ENCODE measurements at regions not wholly inside any gene's neighbourhood (a gene's known extent, or its start where the extent isn't known, plus 50 kb on each side); places are given as distances from the start of the nearest gene placed in this dataset.

DNA sequence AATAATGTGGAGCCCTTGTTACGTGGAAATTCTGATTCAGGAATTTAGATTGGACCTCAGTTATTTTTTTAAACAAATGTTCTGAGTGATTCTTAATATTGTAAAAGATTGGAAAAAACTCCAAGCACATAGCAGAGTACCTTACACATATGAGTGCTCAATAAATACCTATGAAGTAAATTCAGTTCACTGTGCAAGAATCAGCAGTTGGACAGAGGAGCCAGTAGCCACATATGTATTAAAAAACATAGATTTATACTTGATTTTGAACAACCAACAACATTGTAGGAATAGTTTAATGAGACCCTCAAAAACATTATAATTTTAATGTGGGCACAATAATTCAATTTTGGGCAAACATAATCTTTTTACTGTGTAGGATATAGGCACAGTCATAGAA lies 109.3 kb upstream of the B3GAT2 start:
- TF ChIP-seq, protein P1, sequence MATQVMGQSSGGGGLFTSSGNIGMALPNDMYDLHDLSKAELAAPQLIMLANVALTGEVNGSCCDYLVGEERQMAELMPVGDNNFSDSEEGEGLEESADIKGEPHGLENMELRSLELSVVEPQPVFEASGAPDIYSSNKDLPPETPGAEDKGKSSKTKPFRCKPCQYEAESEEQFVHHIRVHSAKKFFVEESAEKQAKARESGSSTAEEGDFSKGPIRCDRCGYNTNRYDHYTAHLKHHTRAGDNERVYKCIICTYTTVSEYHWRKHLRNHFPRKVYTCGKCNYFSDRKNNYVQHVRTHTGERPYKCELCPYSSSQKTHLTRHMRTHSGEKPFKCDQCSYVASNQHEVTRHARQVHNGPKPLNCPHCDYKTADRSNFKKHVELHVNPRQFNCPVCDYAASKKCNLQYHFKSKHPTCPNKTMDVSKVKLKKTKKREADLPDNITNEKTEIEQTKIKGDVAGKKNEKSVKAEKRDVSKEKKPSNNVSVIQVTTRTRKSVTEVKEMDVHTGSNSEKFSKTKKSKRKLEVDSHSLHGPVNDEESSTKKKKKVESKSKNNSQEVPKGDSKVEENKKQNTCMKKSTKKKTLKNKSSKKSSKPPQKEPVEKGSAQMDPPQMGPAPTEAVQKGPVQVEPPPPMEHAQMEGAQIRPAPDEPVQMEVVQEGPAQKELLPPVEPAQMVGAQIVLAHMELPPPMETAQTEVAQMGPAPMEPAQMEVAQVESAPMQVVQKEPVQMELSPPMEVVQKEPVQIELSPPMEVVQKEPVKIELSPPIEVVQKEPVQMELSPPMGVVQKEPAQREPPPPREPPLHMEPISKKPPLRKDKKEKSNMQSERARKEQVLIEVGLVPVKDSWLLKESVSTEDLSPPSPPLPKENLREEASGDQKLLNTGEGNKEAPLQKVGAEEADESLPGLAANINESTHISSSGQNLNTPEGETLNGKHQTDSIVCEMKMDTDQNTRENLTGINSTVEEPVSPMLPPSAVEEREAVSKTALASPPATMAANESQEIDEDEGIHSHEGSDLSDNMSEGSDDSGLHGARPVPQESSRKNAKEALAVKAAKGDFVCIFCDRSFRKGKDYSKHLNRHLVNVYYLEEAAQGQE (IDR thresholded peaks at IDR 0.05; ENCODE audit: insufficient read depth in 1 of 2, low read depth in 2 of 2, low read length in 2 of 2), result peak in 1 of 2 experiments; percentile 61; a peak in 2 of 4 replicates
- TF ChIP-seq SIN3A (IDR thresholded peaks at IDR 0.05; ENCODE audit: borderline replicate concordance, insufficient read depth, low read length), result no peak

DNA sequence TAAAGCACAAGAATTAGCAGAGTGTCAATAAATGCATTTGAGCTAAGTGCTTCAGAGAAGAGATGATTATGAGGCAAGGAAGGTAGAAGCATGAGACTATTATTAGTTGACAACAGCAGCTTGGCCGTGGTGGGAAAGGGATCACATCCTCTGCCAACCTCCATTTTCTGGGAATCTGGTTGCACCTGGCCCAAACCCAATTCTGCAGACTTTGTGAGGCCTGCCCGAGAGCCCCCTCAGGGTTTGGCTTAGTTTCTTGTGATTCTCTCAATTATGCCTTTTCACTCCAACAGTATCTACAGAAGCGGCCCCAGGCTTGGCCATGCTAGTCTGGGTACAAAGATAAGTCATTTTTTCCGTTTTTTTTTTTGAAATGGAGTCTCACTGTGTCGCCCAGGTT lies 111.0 kb upstream of the B3GAT2 start:
- TF ChIP-seq FOXP2 (optimal IDR thresholded peaks at IDR 0.05; ENCODE audit: borderline replicate concordance, extremely low read depth, extremely low read length, insufficient read depth) (no peak), TAF1 (IDR thresholded peaks at IDR 0.05; ENCODE audit: borderline replicate concordance, insufficient read depth, low read length) (no peak)

DNA sequence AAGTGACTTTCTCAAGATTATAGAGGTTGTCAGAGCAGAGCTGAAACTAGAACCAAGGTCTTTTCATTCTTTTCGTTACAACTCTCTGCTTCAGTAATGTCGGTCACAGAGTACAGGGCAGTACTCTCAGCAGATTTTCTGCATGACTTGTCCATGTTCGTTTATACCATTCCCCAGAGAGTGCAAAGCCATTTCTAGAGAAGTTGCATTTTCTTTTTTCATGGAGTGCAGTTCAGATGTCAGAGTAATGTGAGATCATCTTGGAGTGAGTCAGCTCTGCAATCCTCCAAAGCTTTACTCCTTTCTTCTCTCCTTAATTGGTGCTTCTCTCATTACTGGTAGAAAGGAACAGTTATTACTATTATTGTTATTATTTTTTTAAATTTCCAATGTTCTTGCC lies 115.6 kb upstream of the B3GAT2 start:
- TF ChIP-seq POLR2AphosphoS5 (IDR thresholded peaks at IDR 0.05; ENCODE audit: low read depth, low read length) (no peak), SIN3A (IDR thresholded peaks at IDR 0.05; ENCODE audit: borderline replicate concordance, insufficient read depth, low read length) (no peak), TAF1 (IDR thresholded peaks at IDR 0.05; ENCODE audit: borderline replicate concordance, insufficient read depth, low read length) (no peak), FOXP2 (optimal IDR thresholded peaks at IDR 0.05; ENCODE audit: borderline replicate concordance, extremely low read depth, extremely low read length, insufficient read depth) (no peak)
- TF ChIP-seq, protein P1 (IDR thresholded peaks at IDR 0.05; ENCODE audit: insufficient read depth in 1 of 2, low read depth in 2 of 2, low read length in 2 of 2), result no peak

DNA sequence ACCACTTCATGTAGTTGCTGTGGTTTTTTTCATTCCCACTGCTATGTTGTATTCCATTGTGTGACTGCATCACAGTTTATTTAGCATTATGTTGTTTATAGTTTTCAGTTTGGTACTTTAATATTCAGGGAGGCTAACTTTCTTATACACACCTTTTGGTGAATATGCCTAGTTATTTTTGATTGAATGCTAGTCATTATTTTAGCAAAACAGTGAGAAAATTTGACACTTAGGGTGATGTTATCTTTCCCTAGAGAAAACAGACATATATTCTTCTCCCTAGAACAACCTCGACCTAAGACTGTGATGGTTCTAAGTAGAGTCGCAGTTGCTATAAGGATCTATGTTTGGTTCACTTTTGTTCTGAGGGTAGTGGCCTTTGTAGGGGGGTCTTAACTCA lies 120.8 kb upstream of the B3GAT2 start:
- no peak for TF ChIP-seq SIN3A (IDR thresholded peaks at IDR 0.05; ENCODE audit: borderline replicate concordance, insufficient read depth, low read length)

DNA sequence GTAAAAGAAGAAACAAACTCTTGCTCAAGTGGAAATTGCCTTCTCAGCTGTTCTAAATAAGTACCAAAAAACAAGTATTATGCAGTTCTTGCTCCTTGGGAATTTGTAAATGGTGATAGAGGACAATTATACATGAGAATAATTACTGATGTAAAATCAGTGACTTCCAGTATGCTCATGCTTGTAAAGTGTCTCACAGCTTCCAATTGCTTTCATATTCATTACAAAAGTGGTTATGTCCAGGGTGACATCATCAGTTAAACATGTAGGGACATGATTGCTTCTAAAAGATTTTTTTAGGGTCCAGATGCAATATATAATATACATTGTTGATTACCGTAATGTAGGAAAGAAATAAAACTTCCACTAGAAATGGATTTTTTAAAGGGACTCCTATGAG lies 122.8 kb upstream of the B3GAT2 start:
- TF ChIP-seq SIN3A (IDR thresholded peaks at IDR 0.05; ENCODE audit: borderline replicate concordance, insufficient read depth, low read length), result no peak

DNA sequence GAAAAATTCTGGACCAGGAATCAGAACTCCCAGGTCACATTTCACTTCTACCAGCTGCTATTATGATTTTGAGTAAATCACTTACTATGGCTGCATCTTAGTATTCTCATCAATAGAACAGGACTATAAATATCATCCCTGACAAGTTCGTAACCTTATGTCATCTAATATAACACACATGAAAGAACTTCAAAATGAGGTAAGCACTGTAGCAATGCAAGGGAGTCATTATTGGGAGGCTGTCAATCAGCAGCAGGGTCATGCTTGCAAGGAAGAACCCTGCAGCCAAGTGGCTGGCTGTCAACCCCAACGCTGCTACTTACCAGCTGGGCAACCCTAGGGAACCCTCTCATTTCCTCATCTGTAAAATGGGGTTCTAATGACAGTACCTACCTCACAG lies 123.3 kb upstream of the B3GAT2 start:
- TF ChIP-seq SIN3A (IDR thresholded peaks at IDR 0.05; ENCODE audit: borderline replicate concordance, insufficient read depth, low read length) (no peak), FOXP2 (optimal IDR thresholded peaks at IDR 0.05; ENCODE audit: borderline replicate concordance, extremely low read depth, extremely low read length, insufficient read depth) (no peak), POLR2AphosphoS5 (IDR thresholded peaks at IDR 0.05; ENCODE audit: low read depth, low read length) (no peak)

DNA sequence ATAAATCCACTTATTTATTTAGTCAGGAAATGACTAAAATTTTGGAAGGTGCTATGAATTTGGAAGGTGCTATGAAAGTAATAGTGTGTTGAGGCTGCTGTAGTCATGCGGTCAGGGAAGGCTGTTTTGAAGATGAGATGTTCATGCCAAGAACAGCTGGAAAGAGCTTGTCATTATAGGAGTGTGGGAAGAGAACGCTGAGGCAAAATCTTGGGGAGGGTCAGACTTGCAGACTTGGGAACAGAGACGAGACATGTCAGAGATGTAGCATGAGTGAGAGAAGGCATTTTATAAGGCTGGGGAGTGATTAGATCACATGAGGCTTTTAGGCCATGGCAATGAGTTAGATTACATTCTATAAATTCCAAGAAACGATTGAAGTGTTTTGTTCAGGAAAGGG lies 124.0 kb upstream of the B3GAT2 start:
- TF ChIP-seq POLR2AphosphoS5 (IDR thresholded peaks at IDR 0.05; ENCODE audit: low read depth, low read length) (no peak), FOXP2 (optimal IDR thresholded peaks at IDR 0.05; ENCODE audit: borderline replicate concordance, extremely low read depth, extremely low read length, insufficient read depth) (no peak), TAF1 (IDR thresholded peaks at IDR 0.05; ENCODE audit: borderline replicate concordance, insufficient read depth, low read length) (no peak), SIN3A (IDR thresholded peaks at IDR 0.05; ENCODE audit: borderline replicate concordance, insufficient read depth, low read length) (no peak)

DNA sequence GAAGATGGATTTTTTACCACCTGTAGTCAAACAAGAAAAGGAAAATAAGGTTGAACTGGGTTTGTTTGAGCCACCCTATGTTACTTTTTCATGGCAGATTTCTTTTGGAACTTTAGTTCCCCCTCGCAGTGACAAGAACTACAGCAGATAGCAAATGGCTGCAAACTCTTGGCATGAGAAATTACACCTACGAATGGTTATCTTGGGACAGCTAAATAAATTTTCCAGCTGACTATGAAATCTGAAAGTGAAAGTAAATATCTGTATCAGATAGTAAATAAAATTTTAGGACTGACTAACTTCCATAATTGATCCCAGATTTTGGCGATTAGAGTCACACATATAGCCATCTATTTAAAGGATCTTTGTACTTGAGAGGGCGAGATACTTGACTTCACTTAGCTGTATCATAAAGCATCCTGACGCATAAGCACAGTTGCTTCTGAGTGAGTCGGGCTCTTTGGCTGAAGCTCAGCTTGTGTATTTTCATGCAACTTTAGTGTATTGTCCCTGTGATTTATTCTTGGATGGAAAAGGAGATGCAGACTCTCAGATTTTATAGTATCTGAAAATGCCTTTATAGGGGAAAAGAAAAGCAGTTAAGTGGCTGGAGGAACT lies 125.3 kb upstream of the B3GAT2 start:
- TF ChIP-seq FOXP2 (optimal IDR thresholded peaks at IDR 0.05; ENCODE audit: borderline replicate concordance, extremely low read depth, extremely low read length, insufficient read depth), result no peak
- TF ChIP-seq SIN3A (IDR thresholded peaks at IDR 0.05; ENCODE audit: borderline replicate concordance, insufficient read depth, low read length), result no peak
- TF ChIP-seq, protein P1 (IDR thresholded peaks at IDR 0.05; ENCODE audit: insufficient read depth in 1 of 2, low read depth in 2 of 2, low read length in 2 of 2), result no peak
- TF ChIP-seq TAF1 (IDR thresholded peaks at IDR 0.05; ENCODE audit: borderline replicate concordance, insufficient read depth, low read length), result no peak
- TF ChIP-seq POLR2AphosphoS5 (IDR thresholded peaks at IDR 0.05; ENCODE audit: low read depth, low read length), result no peak

Data from PFSK-1 (cell line).